Stimulated activated naive CD8-positive, alpha-beta T cell treated with anti-CD3 and anti-CD28 coated beads, Interleukin-15, Interleukin-2, amounts not matched to agents 100 U/mL and 50 U/mL, for 24 hours (primary cell): ENCODE measurements at regions not wholly inside any gene's neighbourhood (a gene's known extent, or its start where the extent isn't known, plus 50 kb on each side); places are given as distances from the start of the nearest gene placed in this dataset.
"Not testable (repeated sequence)": the region's sequence is repeated elsewhere in the genome, so short reads cannot be mapped to it uniquely, and the experiment has no call there.

Experiments used
- ATAC-seq: fragments of 150-1000 bp; cut with Tn5 transposase; one replicate; pipeline ENCODE4 v1.10.0; 2021
- DNase-seq: peaks from one replicate; pipeline ENCODE4 v3.0.0; 2021

DNA sequence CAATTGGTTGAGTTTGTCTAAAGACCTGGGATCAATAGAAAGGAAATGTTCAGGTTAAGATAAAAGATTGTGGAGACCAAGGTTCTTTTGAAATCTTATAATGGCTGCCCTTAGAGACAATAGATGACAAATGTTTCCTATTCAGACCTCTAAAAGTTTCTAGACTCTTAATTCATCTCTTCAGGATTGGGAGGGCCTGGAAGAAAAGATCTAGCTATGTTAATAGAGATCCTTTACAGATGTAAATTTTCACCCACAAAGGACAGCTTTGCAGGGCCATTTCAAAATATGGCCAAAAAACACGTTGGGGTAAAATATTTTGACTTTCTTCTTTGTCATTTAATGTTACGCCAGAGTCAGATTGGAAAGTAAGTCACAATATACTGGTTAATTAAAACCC is 1739.6 kb downstream of the ARAP2 start:
- not testable (repeated sequence) for ATAC-seq, DNase-seq

GRCh38 chr4:34506511-34507092 is 1737.7 kb downstream of the ARAP2 start:
- ATAC-seq, DNase-seq: not testable (repeated sequence)

DNA sequence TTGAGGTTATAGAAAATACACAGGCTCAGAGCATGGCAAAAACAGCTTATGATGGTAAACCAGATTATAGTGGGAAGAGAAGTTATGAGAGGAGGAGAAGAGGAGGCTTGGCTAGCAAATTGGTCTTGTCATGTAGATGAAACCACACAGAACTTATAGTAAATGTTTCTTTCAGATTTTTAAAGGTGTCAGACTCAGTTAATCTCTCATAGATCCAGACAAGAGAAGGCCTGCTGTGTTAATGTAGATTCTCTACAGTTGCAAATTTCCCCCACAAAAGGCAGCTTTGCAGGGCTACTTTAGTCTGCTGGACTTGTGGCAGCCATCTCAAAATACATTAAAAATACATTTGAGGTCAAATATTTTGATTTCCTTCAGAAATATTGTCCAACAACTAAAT is 1731.7 kb downstream of the ARAP2 start:
- DNase-seq, result no peak
- ATAC-seq, result no peak

GRCh38 chr4:34516524-34516923 is 1727.8 kb downstream of the ARAP2 start:
- ATAC-seq (no peak), DNase-seq (no peak)

- DNase-seq, result no peak
- no peak for ATAC-seq
Observed at GRCh38 chr4:34534916-34535315, 1709.4 kb downstream of the ARAP2 start.

- ATAC-seq (no peak), DNase-seq (no peak)
Observed at GRCh38 chr4:34566091-34566490, 1678.2 kb downstream of the ARAP2 start.

GRCh38 chr4:34572026-34572425 is 1672.3 kb downstream of the ARAP2 start:
- ATAC-seq (no peak), DNase-seq (no peak)

DNA sequence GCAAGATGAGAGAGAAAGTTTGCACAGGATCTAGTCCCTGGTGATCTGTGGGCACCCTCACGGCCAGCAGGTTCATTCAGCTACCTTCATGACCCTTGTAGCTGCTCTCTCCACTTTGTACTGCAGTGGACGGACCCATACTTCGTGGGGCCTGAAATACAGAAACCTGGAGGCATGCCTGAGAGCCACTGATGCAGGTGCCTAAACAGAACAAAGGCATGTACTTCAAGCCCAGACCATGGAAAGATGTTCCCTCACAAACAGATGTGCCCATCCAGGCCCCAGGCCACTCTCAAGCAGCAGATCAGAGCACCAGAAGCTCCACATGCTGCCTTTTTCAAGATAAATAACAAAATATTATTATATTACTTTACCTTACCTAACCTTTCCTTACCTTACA is 1629.0 kb downstream of the ARAP2 start:
- DNase-seq, result no peak
- no peak for ATAC-seq

- DNase-seq, result no peak
Observed at GRCh38 chr4:34619531-34620162, 1624.7 kb downstream of the ARAP2 start.

GRCh38 chr4:34628471-34628870 is 1615.8 kb downstream of the ARAP2 start:
- no peak for ATAC-seq
- DNase-seq, result no peak

More at GRCh38 chr4:34619531-34620162, 1624.7 kb downstream of the ARAP2 start:
- no peak for ATAC-seq

DNA sequence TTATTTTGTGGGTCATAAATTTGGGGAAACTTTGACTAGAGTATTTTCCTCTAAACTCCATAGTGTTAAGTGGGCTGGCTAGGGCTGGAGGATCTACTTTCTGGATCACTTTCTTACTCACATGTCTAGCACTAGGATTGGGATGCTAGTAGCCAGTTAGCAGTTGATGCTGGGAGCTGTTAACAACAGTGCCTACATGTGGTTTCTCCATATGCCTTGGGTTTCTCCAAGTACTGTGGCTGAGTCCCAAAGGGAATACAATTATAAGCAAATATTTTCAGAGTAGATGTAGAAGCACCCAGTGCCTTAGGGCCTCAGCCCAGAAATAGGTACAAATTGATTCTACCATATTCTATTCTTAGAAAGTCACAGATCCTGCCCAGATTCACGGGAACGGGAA is 1614.9 kb downstream of the ARAP2 start:
- ATAC-seq (no peak), DNase-seq (no peak)

DNA sequence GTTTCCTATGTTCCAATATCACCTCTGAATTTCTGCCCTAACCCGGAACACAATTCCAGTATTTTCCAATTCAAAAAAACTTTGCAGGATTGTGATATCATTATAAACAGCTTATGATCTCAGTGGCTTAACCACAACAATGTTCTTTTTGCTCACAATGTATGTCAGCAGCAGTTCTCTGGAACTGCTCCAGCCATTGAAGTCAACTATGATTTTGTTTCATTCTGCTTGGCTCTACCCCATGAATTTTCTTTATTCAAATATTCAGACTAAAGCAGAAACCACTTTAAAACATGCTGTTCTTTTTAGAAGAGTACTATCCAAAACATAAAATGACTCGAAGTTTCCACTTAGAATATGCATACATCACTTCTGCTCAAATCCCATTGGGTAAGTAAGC is 1611.1 kb downstream of the ARAP2 start:
- ATAC-seq, result no peak

DNA sequence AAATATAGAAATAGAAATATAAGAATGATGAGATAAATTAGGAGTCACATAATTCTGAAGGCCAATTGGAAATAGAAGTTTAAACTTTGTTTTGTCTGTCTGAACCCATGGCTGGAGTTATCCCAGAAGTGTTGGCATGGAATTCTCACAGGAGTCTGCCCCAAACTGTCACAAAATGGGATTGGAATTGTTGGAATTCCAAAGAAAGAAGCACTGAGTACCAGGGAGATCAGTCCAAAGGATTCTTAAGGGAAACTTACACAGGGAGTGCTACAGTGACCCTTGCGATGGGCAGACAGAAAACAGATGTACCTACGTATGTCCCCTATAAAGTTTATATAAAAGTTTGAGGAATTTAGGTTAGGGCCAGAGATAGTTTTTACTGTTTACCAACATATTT is 1607.7 kb downstream of the ARAP2 start:
- ATAC-seq (no peak), DNase-seq (no peak)

More for the DNA sequence above, 1611.1 kb downstream of the ARAP2 start:
- DNase-seq, result no peak

- DNase-seq (no peak), ATAC-seq (no peak)
Observed at GRCh38 chr4:34643476-34643875, 1600.8 kb downstream of the ARAP2 start.

DNA sequence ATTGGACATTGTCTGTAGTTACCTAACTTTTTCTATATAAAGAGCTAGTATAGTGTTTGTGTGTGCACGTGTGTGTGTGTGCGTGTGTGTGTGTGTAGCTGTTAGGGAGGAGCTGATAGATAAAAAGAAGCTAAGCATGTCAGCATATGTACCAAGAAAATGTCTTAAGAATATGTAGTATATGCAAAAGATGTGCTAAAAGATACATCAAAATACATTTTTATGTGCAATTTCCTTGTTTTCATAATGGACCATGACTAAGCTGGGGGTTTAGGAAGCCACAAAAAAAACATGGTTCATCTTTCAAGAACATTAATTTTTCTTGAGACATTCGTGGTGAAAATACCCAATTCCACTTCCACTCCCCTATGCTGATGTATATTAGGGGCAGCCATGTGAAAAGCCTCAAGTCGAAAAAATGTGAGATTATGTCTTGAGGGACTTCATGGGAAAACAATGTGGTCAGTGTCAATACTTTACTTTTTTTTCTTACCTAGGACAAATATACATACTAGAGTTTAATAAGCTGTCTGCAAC is 1599.7 kb downstream of the ARAP2 start:
- ATAC-seq (no peak), DNase-seq (no peak)

DNA sequence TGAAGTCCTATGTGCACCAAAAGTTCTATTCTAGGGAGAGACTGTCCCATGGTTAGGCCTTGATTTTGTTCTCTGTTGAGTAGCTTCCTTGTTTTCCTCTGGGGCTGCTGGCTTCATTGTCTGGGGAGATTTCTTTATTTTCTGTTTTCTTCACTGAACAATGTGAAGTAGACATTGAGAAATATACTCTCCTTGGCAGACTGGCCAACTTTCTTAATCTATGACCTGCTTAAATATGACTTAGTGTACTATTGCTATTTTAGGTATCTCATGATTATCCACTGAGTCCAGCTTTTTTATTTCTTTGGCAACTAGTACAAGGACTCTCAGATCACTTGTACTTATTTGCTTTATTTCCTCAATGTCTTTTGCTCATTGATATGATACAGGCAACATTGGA is 1594.6 kb downstream of the ARAP2 start:
- no peak for ATAC-seq
- no peak for DNase-seq

GRCh38 chr4:34664051-34664450 is 1580.3 kb downstream of the ARAP2 start:
- DNase-seq (no peak), ATAC-seq (no peak)

- DNase-seq, result no peak
Observed at GRCh38 chr4:34676400-34676799, 1567.9 kb downstream of the ARAP2 start.

GRCh38 chr4:34678431-34678830 is 1565.9 kb downstream of the ARAP2 start:
- ATAC-seq (no peak), DNase-seq (no peak)

More at GRCh38 chr4:34676400-34676799, 1567.9 kb downstream of the ARAP2 start:
- ATAC-seq, result no peak

DNA sequence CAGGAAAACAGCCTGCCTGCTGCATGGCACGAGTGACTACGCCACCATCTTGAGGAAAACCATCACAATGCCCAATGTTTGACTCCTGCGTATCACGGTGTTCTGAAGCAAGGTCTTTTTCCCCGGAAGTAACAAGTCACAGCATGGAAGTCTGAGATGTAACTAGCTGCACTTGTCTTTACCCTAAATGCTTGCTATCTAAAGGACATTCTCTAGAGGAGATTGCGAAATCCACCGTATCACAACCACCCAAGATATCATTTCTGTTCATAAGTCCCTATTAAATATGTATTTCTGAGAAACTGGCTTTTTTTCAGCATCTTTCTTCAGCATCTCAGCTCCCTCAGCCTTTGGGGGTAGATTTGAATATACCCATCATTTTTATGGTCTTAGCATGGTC is 1565.1 kb downstream of the ARAP2 start:
- no peak for ATAC-seq
- no peak for DNase-seq

DNA sequence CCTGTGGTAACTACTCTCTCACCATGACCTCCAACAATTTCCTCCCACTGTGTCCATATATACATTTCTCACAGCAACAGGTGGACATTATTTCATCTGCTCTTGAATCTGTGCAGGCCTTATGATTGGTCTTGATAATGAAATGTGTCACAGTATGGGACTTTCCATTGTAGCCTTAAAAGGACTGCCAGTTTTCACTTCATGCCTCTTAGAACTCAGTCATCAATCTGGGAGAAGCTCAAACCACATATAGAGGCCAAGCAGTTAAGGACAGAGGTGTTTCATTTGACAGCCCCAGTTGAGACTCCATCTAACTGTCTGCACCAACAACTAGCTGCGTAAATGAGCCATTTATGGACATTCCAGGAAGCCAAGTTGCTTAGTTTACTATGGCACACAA is 1534.8 kb downstream of the ARAP2 start:
- no peak for DNase-seq
- ATAC-seq, result no peak

DNA sequence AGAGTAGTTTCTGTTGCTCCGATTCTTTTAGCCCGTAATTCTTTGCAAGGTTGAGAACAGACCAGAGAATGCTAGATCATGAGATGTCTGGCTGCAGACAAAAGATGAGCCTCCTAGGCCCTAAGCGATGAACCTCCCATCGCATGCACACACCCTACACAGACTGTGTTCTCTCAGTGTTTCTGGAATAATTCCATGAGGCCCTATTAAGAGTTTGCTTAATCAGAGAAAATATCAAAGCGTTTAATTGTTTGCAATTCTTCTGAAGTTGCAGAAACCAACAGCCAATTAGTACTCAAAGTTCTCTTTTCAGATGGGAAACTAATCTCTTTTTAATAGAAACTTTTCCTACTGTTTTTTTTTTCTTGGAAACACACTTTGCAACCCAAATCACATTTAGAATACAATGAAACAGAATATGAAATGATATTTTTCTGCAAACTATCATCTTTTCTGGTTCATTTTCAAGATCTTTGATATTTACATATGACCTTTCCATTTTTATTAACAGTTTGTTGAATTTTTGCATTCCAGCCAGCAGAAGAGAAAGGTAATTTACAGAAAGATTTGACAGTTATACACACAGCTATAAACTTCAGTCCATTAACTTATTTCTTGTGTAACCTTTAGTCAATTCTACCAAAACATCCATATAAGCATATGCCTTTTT is 1525.6 kb downstream of the ARAP2 start:
- DNase-seq, result no peak
- no peak for ATAC-seq

DNA sequence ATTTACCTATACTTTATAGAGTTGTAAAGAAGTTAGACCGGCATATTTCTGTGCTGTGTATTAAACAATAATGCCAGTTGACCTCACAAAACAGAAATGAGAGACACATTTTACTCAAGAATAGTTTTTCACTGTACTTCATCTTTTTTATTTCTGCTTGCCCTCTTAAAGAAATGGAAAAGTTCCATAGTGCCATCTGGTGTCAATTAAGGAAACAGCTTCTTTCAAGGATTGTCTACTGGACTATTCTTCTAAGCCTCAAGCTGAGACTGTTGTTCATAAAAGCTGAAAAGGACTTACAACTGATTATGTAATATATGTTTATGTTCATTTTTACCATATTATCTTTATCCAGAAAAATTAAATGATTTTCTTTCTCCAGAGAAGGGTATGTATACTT is 1523.7 kb downstream of the ARAP2 start:
- ATAC-seq (no peak), DNase-seq (no peak)
